ENCODE measurements at regions not wholly inside any gene's neighbourhood (a gene's known extent, or its start where the extent isn't known, plus 50 kb on each side); places are given as distances from the start of the nearest gene placed in this dataset.

GRCh38 chr10:29692121-29692539, 57.4 kb upstream of the SVIL start:
- no peaks in the 10 kb centered on the region for H3K27me3 Mint-ChIP-seq (ENCODE audit: insufficient read depth, unreplicated experiment)
- TF ChIP-seq CTCF (IDR thresholded peaks at IDR 0.05; ENCODE audit: insufficient read depth in 1 of 2, low read depth in 1 of 2, low read length in 1 of 2, severe bottlenecking in 1 of 2, unreplicated experiment in 1 of 2), result no peak
- no peaks in the 10 kb centered on the region for H3K9me3 Mint-ChIP-seq (ENCODE audit: unreplicated experiment)
- no peak for DNase-seq
- intact Hi-C loops (cut with micrococcal nuclease; ENCODE audit: unreplicated experiment), result no loop called here
- H3K27ac Mint-ChIP-seq (ENCODE audit: unreplicated experiment), result no peak overlapping the region
- peaks cover 7% of the 10 kb centered on the region for H3K36me3 Mint-ChIP-seq (ENCODE audit: insufficient read depth, unreplicated experiment)
- H3K36me3 ChIP-seq (ENCODE audit: control insufficient read depth, insufficient read depth, low read length), result no peaks in the 10 kb centered on the region
- H3K27me3 ChIP-seq (replicated peaks; ENCODE audit: control insufficient read depth, insufficient read depth, low read length), result no peaks in the 10 kb centered on the region
- no peak overlapping the region for H3K4me3 ChIP-seq (ENCODE audit: low read depth, low read length)
- BruUV-seq (replicated peaks), result no TSS peak
- no peaks in the 10 kb centered on the region for H3K9me3 ChIP-seq
- H3K4me3 Mint-ChIP-seq (ENCODE audit: unreplicated experiment), result no peak overlapping the region
- ChIA-PET CTCF (no interaction called here), POLR2A (no interaction called here)
- peaks cover 30% of the 10 kb centered on the region for H3K4me1 Mint-ChIP-seq (ENCODE audit: low read depth, unreplicated experiment)
- peaks cover 15% of the 10 kb centered on the region for H3K4me1 ChIP-seq

GRCh38 chr10:29691564-29692072, 56.8 kb upstream of the SVIL start:
- Histone ChIP-seq H3K36me3 (ENCODE audit: control insufficient read depth, insufficient read depth, low read length) (no peaks in the 10 kb centered on the region), H3K4me1 (peaks cover 15% of the 10 kb centered on the region), H3K9me3 (no peaks in the 10 kb centered on the region), H3K4me3 (ENCODE audit: low read depth, low read length) (no peak overlapping the region), H3K27me3 (replicated peaks; ENCODE audit: control insufficient read depth, insufficient read depth, low read length) (no peaks in the 10 kb centered on the region)
- H3K36me3 Mint-ChIP-seq (ENCODE audit: insufficient read depth, unreplicated experiment), result peaks cover 7% of the 10 kb centered on the region
- CTCF ChIA-PET, result interaction anchor here (0.6 kb wide), 1 partner anchor 192 kb away, joined by 4 read pairs; no protein-coding TSS in a partner anchor
- POLR2A ChIA-PET, result no interaction called here
- no peak for DNase-seq
- H3K4me3 Mint-ChIP-seq (ENCODE audit: unreplicated experiment), result no peak overlapping the region
- H3K27me3 Mint-ChIP-seq (ENCODE audit: insufficient read depth, unreplicated experiment), result no peaks in the 10 kb centered on the region
- no peaks in the 10 kb centered on the region for H3K9me3 Mint-ChIP-seq (ENCODE audit: unreplicated experiment)
- intact Hi-C loops (cut with micrococcal nuclease; ENCODE audit: unreplicated experiment), result no loop called here
- peaks cover 30% of the 10 kb centered on the region for H3K4me1 Mint-ChIP-seq (ENCODE audit: low read depth, unreplicated experiment)
- BruUV-seq (replicated peaks), result no TSS peak
- TF ChIP-seq CTCF (IDR thresholded peaks at IDR 0.05; ENCODE audit: insufficient read depth in 1 of 2, low read depth in 1 of 2, low read length in 1 of 2, severe bottlenecking in 1 of 2, unreplicated experiment in 1 of 2), result no peak
- H3K27ac Mint-ChIP-seq (ENCODE audit: unreplicated experiment), result peak overlapping the region; percentile 32

GRCh38 chr10:29689001-29689400, 54.2 kb upstream of the SVIL start:
- Histone ChIP-seq H3K27me3 (replicated peaks; ENCODE audit: control insufficient read depth, insufficient read depth, low read length) (no peaks in the 10 kb centered on the region), H3K4me3 (ENCODE audit: low read depth, low read length) (no peak overlapping the region), H3K9me3 (no peaks in the 10 kb centered on the region), H3K36me3 (ENCODE audit: control insufficient read depth, insufficient read depth, low read length) (peaks cover 2% of the 10 kb centered on the region; the same call in 1 of the 2 replicates), H3K4me1 (peaks cover 15% of the 10 kb centered on the region)
- Mint-ChIP-seq H3K9me3 (ENCODE audit: unreplicated experiment) (no peaks in the 10 kb centered on the region), H3K4me3 (ENCODE audit: unreplicated experiment) (no peak overlapping the region), H3K36me3 (ENCODE audit: insufficient read depth, unreplicated experiment) (peaks cover 19% of the 10 kb centered on the region), H3K27me3 (ENCODE audit: insufficient read depth, unreplicated experiment) (no peaks in the 10 kb centered on the region), H3K27ac (ENCODE audit: unreplicated experiment) (peak overlapping the region; percentile 44), H3K4me1 (ENCODE audit: low read depth, unreplicated experiment) (peaks cover 26% of the 10 kb centered on the region)
- POLR2A ChIA-PET, result no interaction called here
- no TSS peak for BruUV-seq (replicated peaks)
- no peak for TF ChIP-seq CTCF (IDR thresholded peaks at IDR 0.05; ENCODE audit: insufficient read depth in 1 of 2, low read depth in 1 of 2, low read length in 1 of 2, severe bottlenecking in 1 of 2, unreplicated experiment in 1 of 2)
- intact Hi-C loops (cut with micrococcal nuclease; ENCODE audit: unreplicated experiment), result no loop called here
- CTCF ChIA-PET, result interaction anchor here (1.4 kb wide), 1 partner anchor 154 kb away, joined by 3 read pairs; no protein-coding TSS in a partner anchor
- DNase-seq, result no peak

Data from Caco-2 (cell line).